ENCODE measurements at regions not wholly inside any gene's neighbourhood (a gene's known extent, or its start where the extent isn't known, plus 50 kb on each side); places are given as distances from the start of the nearest gene placed in this dataset.
"Not testable (repeated sequence)": the region's sequence is repeated elsewhere in the genome, so short reads cannot be mapped to it uniquely, and the experiment has no call there.

DNA sequence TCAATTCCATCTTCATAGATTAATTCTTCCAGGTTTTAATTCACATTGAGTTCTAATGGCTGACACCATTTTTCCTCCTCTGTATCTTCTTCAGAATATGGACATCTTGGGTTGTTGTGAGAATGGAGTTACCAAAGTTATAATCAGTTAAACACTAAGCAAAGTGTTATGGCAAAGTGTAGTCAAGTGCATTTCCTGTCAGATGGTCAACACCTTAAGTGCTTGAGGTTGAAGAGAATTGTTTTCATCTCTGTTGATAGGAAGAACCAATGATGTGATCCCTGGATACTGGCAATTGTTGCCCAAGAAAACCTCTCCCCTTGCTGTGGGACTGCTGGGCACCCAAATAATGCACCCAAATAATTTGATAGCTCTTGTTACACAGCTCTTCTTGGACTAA, 102.6 kb upstream of the SATB1 start:
- DNase-seq (ENCODE audit: low spot score) = no peak
- TF ChIP-seq, protein P1, sequence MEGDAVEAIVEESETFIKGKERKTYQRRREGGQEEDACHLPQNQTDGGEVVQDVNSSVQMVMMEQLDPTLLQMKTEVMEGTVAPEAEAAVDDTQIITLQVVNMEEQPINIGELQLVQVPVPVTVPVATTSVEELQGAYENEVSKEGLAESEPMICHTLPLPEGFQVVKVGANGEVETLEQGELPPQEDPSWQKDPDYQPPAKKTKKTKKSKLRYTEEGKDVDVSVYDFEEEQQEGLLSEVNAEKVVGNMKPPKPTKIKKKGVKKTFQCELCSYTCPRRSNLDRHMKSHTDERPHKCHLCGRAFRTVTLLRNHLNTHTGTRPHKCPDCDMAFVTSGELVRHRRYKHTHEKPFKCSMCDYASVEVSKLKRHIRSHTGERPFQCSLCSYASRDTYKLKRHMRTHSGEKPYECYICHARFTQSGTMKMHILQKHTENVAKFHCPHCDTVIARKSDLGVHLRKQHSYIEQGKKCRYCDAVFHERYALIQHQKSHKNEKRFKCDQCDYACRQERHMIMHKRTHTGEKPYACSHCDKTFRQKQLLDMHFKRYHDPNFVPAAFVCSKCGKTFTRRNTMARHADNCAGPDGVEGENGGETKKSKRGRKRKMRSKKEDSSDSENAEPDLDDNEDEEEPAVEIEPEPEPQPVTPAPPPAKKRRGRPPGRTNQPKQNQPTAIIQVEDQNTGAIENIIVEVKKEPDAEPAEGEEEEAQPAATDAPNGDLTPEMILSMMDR (IDR thresholded peaks at IDR 0.05; ENCODE audit: extremely low read depth, missing control alignments) = no peak

DNA sequence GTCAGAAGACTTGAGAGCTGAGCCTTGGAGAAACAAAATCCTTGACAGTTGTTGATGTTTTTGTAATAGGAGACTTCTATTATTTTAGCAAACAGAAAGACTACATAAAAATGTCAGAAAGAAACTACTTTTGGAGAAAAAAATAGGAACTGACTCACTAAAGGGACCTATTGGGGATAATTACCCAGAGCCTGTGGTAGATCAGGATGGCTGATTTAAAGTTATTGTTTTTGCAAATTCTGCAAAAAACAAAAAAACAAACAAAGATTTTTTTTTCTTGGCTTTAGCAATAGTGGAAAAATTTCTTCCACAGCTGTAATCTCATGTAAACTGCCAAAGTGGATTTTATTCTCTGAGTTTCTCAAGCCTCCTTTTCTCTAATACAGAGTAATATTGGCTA, 101.5 kb upstream of the SATB1 start:
- TF ChIP-seq, protein P1 (IDR thresholded peaks at IDR 0.05; ENCODE audit: extremely low read depth, missing control alignments) = no peak
- no peak for DNase-seq (ENCODE audit: low spot score)

DNA sequence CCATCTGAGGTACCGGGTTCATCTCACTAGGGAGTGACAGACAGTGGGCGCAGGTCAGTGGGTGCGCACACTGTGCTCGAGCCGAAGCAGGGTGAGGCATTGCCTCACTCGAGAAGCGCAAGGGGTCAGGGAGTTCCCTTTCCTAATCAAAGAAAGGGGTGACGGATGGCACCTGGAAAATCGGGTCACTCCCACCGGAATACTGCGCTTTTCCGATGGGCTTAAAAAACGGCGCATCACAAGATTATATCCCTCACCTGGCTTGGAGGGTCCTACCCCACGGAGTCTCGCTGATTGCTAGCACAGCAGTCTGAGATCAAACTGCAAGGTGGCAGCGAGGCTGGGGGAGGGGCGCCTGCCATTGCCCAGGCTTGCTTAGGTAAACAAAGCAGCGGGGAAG, 91.0 kb upstream of the SATB1 start:
- not testable (repeated sequence) for DNase-seq (ENCODE audit: low spot score)

DNA sequence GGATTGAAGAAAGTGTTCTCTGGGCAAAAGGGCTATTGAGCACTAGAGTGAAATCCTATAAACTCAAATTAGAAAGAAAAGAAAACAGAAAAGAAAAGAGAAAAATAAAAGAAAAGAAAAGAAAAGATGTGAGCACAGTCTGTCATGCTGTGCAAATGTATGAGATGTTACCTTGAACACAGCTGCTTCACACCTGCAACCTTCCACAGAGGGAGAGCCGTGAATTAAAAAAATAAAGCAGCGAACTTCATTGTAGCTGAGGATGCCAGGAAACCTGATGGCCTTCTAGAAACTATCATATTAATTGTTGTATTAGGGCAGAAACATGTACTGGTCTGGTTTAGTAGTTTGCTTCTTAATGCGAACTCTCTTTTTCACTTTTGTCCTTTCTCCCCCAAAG, 88.0 kb upstream of the SATB1 start:
- TF ChIP-seq, protein P1 (IDR thresholded peaks at IDR 0.05; ENCODE audit: extremely low read depth, missing control alignments) = no peak
- DNase-seq (ENCODE audit: low spot score) = no peak

DNA sequence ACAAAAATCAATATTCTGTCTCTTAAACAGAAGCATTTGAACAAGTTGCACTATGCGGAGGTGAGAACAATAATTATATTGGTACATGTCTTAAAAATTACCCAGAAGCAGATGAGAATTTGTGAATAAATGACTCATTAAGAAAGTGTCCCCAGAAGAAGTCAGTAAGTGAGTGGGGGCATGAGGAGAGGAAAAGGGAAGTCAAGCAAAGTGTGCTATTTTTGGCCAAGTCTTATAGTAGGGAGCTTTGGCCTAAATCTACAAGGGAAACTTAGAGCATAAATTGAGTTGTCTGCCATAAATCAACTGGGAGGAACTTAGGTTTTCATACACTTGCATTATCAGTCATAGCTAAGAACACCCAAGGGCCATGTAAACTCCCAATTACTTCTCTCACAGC, 86.9 kb upstream of the SATB1 start:
- TF ChIP-seq, protein P1 (IDR thresholded peaks at IDR 0.05; ENCODE audit: extremely low read depth, missing control alignments) = no peak
- no peak for DNase-seq (ENCODE audit: low spot score)

DNA sequence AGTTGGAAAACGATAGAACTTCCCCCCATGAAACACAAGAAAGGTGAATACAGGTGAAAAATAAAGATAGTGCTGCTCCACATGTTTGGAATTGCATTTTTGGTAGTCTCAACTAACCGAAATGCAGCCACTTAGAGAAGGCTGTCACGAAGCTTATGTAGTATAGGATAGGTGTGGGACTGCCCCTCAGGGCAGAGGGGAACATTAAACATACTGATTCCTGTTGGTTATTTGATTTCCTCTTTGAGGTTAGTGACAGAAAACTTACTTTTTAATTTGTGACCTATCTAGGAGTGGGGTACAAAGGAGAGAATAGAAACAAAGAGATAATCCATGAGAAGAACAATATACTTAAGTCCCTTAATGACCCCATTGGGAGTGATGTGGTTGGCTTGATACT, 85.8 kb upstream of the SATB1 start:
- no peak for DNase-seq (ENCODE audit: low spot score)

DNA sequence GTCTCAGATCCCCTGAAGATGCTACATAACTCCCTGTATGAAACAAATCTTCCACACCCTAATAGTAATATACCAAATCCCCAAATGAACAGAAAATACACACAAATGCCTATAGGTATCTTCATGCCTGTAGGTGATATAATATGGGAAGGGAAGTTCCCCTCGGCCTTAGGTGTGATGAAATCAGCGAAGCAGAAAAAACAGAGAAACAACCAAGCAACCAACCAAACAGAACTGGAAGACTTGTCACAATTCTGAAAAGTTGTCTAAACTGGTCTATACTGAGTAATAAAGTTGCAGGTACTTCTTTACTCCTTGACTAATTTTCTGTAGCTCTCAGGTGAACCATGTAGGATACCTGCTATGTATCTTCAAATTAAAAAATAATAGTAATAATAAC, 82.2 kb upstream of the SATB1 start:
- TF ChIP-seq, protein P1 (IDR thresholded peaks at IDR 0.05; ENCODE audit: extremely low read depth, missing control alignments) = no peak
- no peak for DNase-seq (ENCODE audit: low spot score)

More for the DNA sequence above, 85.8 kb upstream of the SATB1 start:
- TF ChIP-seq, protein P1 (IDR thresholded peaks at IDR 0.05; ENCODE audit: extremely low read depth, missing control alignments) = no peak

DNA sequence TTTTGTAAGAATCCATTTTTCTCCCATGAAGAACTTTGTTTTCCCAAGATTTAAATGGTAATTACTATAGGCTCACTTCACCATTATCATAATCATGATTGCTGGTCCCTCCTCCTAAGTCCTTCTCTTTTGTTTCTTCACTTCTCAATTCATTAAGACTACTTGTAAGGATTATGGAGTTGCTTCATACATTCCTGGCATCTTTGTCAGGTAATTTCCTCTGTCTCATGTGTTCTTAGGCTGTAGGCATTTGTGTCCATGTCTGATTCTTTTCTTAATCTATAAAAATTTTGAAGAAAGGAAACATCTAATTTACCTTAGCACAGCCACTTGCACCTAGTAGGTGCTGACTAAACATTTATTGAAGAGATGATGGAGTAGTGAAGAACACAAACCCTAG, 79.9 kb upstream of the SATB1 start:
- TF ChIP-seq, protein P1 (IDR thresholded peaks at IDR 0.05; ENCODE audit: extremely low read depth, missing control alignments) = no peak
- no peak for DNase-seq (ENCODE audit: low spot score)
